ENCODE measurements at regions not wholly inside any gene's neighbourhood (a gene's known extent, or its start where the extent isn't known, plus 50 kb on each side); places are given as distances from the start of the nearest gene placed in this dataset.
"Not testable (repeated sequence)": the region's sequence is repeated elsewhere in the genome, so short reads cannot be mapped to it uniquely, and the experiment has no call there.

DNA sequence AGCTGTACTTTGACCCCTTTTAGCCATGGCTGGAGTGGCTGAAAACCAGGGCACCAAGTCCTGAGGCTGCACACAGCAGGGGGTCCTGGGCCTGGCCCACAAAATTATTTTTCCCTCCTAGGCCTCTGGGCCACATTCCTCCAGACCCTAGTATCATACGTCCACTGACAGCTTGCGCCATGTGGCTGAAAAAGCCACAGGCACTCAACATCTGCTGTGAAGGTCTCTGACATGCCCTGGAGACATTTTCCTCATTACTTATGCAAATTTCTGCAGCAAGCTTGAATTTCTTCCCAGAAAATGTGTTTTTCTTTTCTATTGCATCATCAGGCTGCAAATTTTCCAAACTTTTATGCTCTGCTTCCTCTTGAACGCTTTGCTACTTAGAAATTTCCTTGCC lies 239.0 kb downstream of the SQOR start:
- H3K27ac ChIP-seq (ENCODE audit: low read length): no peak overlapping the region
- no peak overlapping the region for H3K9ac ChIP-seq (ENCODE audit: low read depth, low read length)
- peaks cover 4% of the 10 kb centered on the region; the same call in 1 of the 2 replicates for H3K9me3 ChIP-seq (ENCODE audit: insufficient read depth, low read depth, low read length)
- H3K4me1 ChIP-seq (ENCODE audit: insufficient read depth, low read length): no peaks in the 10 kb centered on the region
- H3K36me3 ChIP-seq (ENCODE audit: insufficient read depth, low read depth, low read length): no peaks in the 10 kb centered on the region
- no peak overlapping the region for H3K4me3 ChIP-seq (ENCODE audit: low read length)
- H3K27me3 ChIP-seq (ENCODE audit: insufficient read depth, low read length): no peaks in the 10 kb centered on the region

GRCh38 chr15:45874566-45874965 lies 239.7 kb downstream of the SQOR start:
- not testable (repeated sequence) for H3K9ac ChIP-seq (ENCODE audit: low read depth, low read length); H3K4me3 ChIP-seq (ENCODE audit: low read length); H3K36me3 ChIP-seq (ENCODE audit: insufficient read depth, low read depth, low read length); H3K27me3 ChIP-seq (ENCODE audit: insufficient read depth, low read length); H3K9me3 ChIP-seq (ENCODE audit: insufficient read depth, low read depth, low read length); H3K27ac ChIP-seq (ENCODE audit: low read length); H3K4me1 ChIP-seq (ENCODE audit: insufficient read depth, low read length)

- no peaks in the 10 kb centered on the region for H3K27me3 ChIP-seq (ENCODE audit: insufficient read depth, low read length)
- no peaks in the 10 kb centered on the region for H3K4me1 ChIP-seq (ENCODE audit: insufficient read depth, low read length)
- 0 out of 2 replicates have a peak, but pooled peaks cover 5% of the 10 kb centered on the region for H3K9me3 ChIP-seq (ENCODE audit: insufficient read depth, low read depth, low read length)
- no peak overlapping the region for H3K9ac ChIP-seq (ENCODE audit: low read depth, low read length)
- no peak overlapping the region for H3K27ac ChIP-seq (ENCODE audit: low read length)
- H3K36me3 ChIP-seq (ENCODE audit: insufficient read depth, low read depth, low read length): no peaks in the 10 kb centered on the region
- H3K4me3 ChIP-seq (ENCODE audit: low read length): no peak overlapping the region
These were observed 249.5 kb downstream of the SQOR start for GRCh38 chr15:45884289-45884688.

DNA sequence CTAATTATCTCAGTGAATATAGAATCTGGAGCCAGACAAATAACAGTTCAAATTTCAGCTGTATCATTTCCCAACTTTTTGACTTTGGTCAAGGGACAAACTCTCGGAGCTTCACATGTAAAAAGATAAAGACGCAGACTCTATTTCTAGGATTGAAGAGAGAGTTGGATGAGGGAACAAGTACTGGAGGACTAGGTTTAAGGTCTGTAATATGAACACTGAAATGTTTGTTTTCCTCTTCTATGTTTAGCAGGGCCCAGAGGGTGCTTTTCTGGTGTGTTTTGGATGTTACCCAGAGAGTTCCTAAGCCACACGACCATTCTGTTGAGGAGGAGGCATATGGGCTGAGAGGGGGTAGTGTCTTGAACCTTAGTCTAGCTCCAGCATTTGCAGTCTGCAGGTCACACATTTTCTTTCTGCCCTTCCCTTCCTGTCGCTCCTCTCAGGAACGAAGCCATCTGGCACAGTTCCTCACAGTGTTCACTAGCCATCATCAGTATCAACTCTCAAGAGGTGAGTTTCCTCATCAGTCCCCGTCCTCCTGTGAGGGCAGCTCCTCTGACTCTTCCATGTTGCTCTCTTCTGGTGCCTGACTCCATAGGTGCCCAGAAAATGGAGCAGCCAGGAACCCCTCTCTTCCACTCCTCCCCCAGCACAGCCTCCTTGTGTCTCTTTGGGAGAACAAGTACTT lies 250.1 kb downstream of the SQOR start:
- H3K9me3 ChIP-seq (ENCODE audit: insufficient read depth, low read depth, low read length): 0 out of 2 replicates have a peak, but pooled peaks cover 5% of the 10 kb centered on the region
- no peak overlapping the region for H3K9ac ChIP-seq (ENCODE audit: low read depth, low read length)
- H3K27me3 ChIP-seq (ENCODE audit: insufficient read depth, low read length): no peaks in the 10 kb centered on the region
- no peak overlapping the region for H3K4me3 ChIP-seq (ENCODE audit: low read length)
- H3K36me3 ChIP-seq (ENCODE audit: insufficient read depth, low read depth, low read length): no peaks in the 10 kb centered on the region
- H3K4me1 ChIP-seq (ENCODE audit: insufficient read depth, low read length): no peaks in the 10 kb centered on the region
- H3K27ac ChIP-seq (ENCODE audit: low read length): no peak overlapping the region

- Histone ChIP-seq H3K36me3 (ENCODE audit: insufficient read depth, low read depth, low read length) (no peaks in the 10 kb centered on the region), H3K9me3 (ENCODE audit: insufficient read depth, low read depth, low read length) (0 out of 2 replicates have a peak, but pooled peaks cover 5% of the 10 kb centered on the region), H3K9ac (ENCODE audit: low read depth, low read length) (no peak overlapping the region), H3K4me1 (ENCODE audit: insufficient read depth, low read length) (no peaks in the 10 kb centered on the region), H3K27ac (ENCODE audit: low read length) (no peak overlapping the region), H3K4me3 (ENCODE audit: low read length) (no peak overlapping the region), H3K27me3 (ENCODE audit: insufficient read depth, low read length) (no peaks in the 10 kb centered on the region)
These were observed 251.0 kb downstream of the SQOR start for GRCh38 chr15:45885801-45886200.

DNA sequence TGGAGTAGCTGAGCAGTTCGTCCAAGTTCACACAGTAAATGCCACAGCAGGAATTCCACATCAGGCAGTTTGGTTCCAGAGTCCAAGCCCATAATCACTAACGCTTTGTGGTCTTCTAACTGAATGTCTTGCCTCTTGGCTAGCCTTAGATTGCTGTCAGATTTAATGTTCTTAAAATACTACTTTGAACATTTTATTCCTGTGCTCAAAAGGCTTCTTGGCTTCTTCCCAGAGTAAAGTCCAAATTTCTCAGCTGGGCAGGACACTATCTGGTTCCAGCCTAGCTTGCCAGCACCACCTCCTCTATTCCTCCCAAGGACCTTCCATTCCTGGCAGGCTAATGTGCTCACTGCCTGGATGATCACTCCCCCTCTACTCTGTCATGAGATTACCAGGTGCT lies 256.9 kb downstream of the SQOR start:
- Histone ChIP-seq H3K27ac (ENCODE audit: low read length) (no peak overlapping the region), H3K4me1 (ENCODE audit: insufficient read depth, low read length) (no peaks in the 10 kb centered on the region), H3K9me3 (ENCODE audit: insufficient read depth, low read depth, low read length) (no peaks in the 10 kb centered on the region), H3K9ac (ENCODE audit: low read depth, low read length) (no peak overlapping the region), H3K27me3 (ENCODE audit: insufficient read depth, low read length) (no peaks in the 10 kb centered on the region), H3K4me3 (ENCODE audit: low read length) (no peak overlapping the region), H3K36me3 (ENCODE audit: insufficient read depth, low read depth, low read length) (no peaks in the 10 kb centered on the region)

DNA sequence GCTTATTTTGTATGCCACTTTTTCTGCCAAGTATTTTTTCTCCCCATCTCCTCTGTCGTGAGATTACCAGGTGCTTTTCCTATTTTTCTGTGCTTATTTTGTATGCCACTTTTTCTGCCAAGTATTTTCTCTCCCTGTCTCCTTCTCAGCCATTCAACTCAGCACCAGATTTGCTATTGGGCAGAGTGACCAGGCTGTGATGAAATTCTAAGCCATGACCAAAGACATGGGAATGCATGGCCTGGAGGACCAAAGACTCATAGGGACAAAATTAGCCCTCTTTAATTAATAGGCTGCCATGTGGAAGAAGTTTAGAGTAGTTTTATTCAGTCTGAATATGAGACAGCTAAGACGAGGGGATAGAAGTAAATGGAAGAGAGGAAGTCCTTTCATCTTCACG lies 257.4 kb downstream of the SQOR start:
- Histone ChIP-seq H3K27ac (ENCODE audit: low read length) (no peak overlapping the region), H3K9me3 (ENCODE audit: insufficient read depth, low read depth, low read length) (no peaks in the 10 kb centered on the region), H3K4me1 (ENCODE audit: insufficient read depth, low read length) (no peaks in the 10 kb centered on the region), H3K4me3 (ENCODE audit: low read length) (no peak overlapping the region), H3K27me3 (ENCODE audit: insufficient read depth, low read length) (no peaks in the 10 kb centered on the region), H3K36me3 (ENCODE audit: insufficient read depth, low read depth, low read length) (no peaks in the 10 kb centered on the region), H3K9ac (ENCODE audit: low read depth, low read length) (no peak overlapping the region)

DNA sequence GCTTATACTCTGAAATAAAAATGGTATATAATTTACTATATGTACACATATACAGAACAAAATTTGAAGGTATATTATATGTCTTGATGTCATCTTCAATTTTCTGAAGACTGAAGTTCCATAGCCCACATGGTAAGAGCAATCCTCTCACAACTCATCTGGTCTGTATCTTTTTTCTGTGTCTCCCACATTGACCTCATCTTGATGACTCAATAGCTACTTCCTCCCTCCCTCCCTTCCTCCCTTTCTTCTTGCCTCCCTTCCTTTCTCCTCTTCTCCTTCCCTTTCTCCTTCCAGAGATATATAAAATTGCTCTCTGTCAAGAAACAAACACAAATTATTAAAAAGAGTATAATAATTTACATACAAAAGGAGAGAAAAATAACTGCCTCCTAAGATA lies 268.5 kb downstream of the SQOR start:
- no peaks in the 10 kb centered on the region for H3K27me3 ChIP-seq (ENCODE audit: insufficient read depth, low read length)
- no peaks in the 10 kb centered on the region for H3K36me3 ChIP-seq (ENCODE audit: insufficient read depth, low read depth, low read length)
- H3K27ac ChIP-seq (ENCODE audit: low read length): no peak overlapping the region
- no peaks in the 10 kb centered on the region for H3K9me3 ChIP-seq (ENCODE audit: insufficient read depth, low read depth, low read length)
- no peaks in the 10 kb centered on the region for H3K4me1 ChIP-seq (ENCODE audit: insufficient read depth, low read length)
- no peak overlapping the region for H3K9ac ChIP-seq (ENCODE audit: low read depth, low read length)
- H3K4me3 ChIP-seq (ENCODE audit: low read length): no peak overlapping the region

DNA sequence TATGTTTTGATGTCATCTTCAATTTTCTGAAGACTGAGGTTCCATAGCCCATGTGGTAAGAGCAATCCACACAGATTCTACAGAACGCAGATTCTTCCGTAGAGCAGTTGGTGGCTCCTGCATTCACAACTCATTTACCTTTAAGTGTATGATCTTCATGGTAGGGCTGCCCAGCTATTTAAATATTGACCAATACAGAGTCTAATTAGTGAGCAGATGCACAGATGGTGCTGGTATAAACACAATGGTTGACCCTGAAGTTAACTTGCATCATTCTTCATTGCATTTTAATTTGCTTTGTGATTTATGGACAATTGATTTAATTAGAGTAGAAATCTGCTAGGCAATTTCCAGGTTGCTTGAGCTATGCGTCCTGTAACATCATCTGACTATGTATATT lies 269.2 kb downstream of the SQOR start:
- Histone ChIP-seq H3K27me3 (ENCODE audit: insufficient read depth, low read length) (no peaks in the 10 kb centered on the region), H3K9me3 (ENCODE audit: insufficient read depth, low read depth, low read length) (no peaks in the 10 kb centered on the region), H3K27ac (ENCODE audit: low read length) (no peak overlapping the region), H3K4me1 (ENCODE audit: insufficient read depth, low read length) (no peaks in the 10 kb centered on the region), H3K4me3 (ENCODE audit: low read length) (no peak overlapping the region), H3K36me3 (ENCODE audit: insufficient read depth, low read depth, low read length) (no peaks in the 10 kb centered on the region), H3K9ac (ENCODE audit: low read depth, low read length) (no peak overlapping the region)

GRCh38 chr15:45906230-45906629 lies 271.4 kb downstream of the SQOR start:
- H3K4me1 ChIP-seq (ENCODE audit: insufficient read depth, low read length): no peaks in the 10 kb centered on the region
- no peaks in the 10 kb centered on the region for H3K36me3 ChIP-seq (ENCODE audit: insufficient read depth, low read depth, low read length)
- no peak overlapping the region for H3K9ac ChIP-seq (ENCODE audit: low read depth, low read length)
- H3K27me3 ChIP-seq (ENCODE audit: insufficient read depth, low read length): no peaks in the 10 kb centered on the region
- H3K9me3 ChIP-seq (ENCODE audit: insufficient read depth, low read depth, low read length): no peaks in the 10 kb centered on the region
- H3K27ac ChIP-seq (ENCODE audit: low read length): no peak overlapping the region
- H3K4me3 ChIP-seq (ENCODE audit: low read length): no peak overlapping the region

DNA sequence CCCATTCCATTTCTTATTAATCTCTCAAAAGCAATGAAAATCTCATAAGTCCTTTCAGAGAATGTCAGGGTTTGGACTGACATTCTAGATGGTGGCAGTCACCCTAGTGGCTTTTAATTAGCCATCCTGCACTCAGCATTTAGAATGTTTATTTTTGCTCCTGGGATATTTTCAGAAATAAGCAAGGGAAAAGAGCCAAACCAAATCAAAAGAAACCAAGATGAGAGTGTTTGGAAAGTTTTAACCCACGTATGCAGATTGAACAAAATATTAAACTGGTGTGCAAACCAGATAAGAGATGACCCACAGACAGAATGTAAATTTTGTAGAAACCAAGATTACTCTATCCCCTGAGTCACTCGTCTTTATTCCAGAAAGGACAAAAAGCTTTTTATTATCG lies 275.8 kb downstream of the SQOR start:
- no peaks in the 10 kb centered on the region for H3K9me3 ChIP-seq (ENCODE audit: insufficient read depth, low read depth, low read length)
- no peaks in the 10 kb centered on the region for H3K36me3 ChIP-seq (ENCODE audit: insufficient read depth, low read depth, low read length)
- no peak overlapping the region for H3K4me3 ChIP-seq (ENCODE audit: low read length)
- H3K27me3 ChIP-seq (ENCODE audit: insufficient read depth, low read length): no peaks in the 10 kb centered on the region
- H3K9ac ChIP-seq (ENCODE audit: low read depth, low read length): no peak overlapping the region
- no peaks in the 10 kb centered on the region for H3K4me1 ChIP-seq (ENCODE audit: insufficient read depth, low read length)
- H3K27ac ChIP-seq (ENCODE audit: low read length): no peak overlapping the region

DNA sequence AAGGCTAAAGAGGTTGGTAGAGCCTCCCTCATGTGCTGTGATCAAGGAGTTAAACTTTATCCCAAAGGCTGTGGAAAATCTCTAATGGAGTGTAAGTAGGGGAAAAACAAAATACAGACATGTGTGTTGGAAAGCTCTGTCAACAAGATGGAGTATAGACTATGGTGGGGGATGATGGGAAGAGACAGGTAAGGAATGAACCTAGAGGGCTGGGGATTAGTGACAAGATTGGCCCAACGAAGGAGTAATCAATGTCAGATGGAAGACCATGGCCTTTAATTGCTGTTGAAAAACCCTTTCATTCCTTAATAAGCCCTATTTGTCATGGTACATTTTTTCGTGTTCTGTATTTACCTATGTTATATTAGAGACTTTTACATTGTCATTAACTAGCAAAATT lies 278.6 kb downstream of the SQOR start:
- no peak overlapping the region for H3K27ac ChIP-seq (ENCODE audit: low read length)
- H3K4me3 ChIP-seq (ENCODE audit: low read length): no peak overlapping the region
- H3K9me3 ChIP-seq (ENCODE audit: insufficient read depth, low read depth, low read length): no peaks in the 10 kb centered on the region
- H3K4me1 ChIP-seq (ENCODE audit: insufficient read depth, low read length): no peaks in the 10 kb centered on the region
- H3K36me3 ChIP-seq (ENCODE audit: insufficient read depth, low read depth, low read length): no peaks in the 10 kb centered on the region
- H3K9ac ChIP-seq (ENCODE audit: low read depth, low read length): no peak overlapping the region
- no peaks in the 10 kb centered on the region for H3K27me3 ChIP-seq (ENCODE audit: insufficient read depth, low read length)

Data from iPS-20b (cell line).